ENCODE measurements at regions not wholly inside any gene's neighbourhood (a gene's known extent, or its start where the extent isn't known, plus 50 kb on each side); places are given as distances from the start of the nearest gene placed in this dataset.

- TF ChIP-seq CTCF (IDR thresholded peaks at IDR 0.05; ENCODE audit: poor library complexity, severe bottlenecking) (no peak), EZH2 (IDR thresholded peaks at IDR 0.05; ENCODE audit: borderline replicate concordance, insufficient read depth, low read length, poor library complexity, severe bottlenecking) (no peak), MXI1 (conservative IDR thresholded peaks at IDR 0.05; ENCODE audit: poor library complexity, severe bottlenecking) (no peak), POLR2AphosphoS5 (IDR thresholded peaks at IDR 0.05) (no peak), REST (IDR thresholded peaks at IDR 0.05; ENCODE audit: borderline replicate concordance) (no peak), RAD21 (conservative IDR thresholded peaks at IDR 0.05) (no peak), EP300 (conservative IDR thresholded peaks at IDR 0.05; ENCODE audit: poor library complexity, severe bottlenecking) (no peak)
Measured at GRCh38 chr1:67556297-67556900, 126.2 kb upstream of the SERBP1 start.

Measured in neural cell (in vitro differentiated cells).